Loucy (cell line): ENCODE measurements at regions not wholly inside any gene's neighbourhood (a gene's known extent, or its start where the extent isn't known, plus 50 kb on each side); places are given as distances from the start of the nearest gene placed in this dataset.

Source experiments
- EZH2phosphoT487 ChIP-seq: fragments of 200-600 bp; IDR thresholded peaks from 2 replicates; pipeline ENCODE4 v1.6.1; 2018; ENCODE audit warnings: antibody characterized with exemption, mild to moderate bottlenecking, moderate library complexity, borderline replicate concordance
- TF ChIP-seq, protein P1 (sequence below): fragments of 200-600 bp; sonication (generic); conservative IDR thresholded peaks from 2 replicates; pipeline ENCODE4 v1.5.1; 2014; ENCODE audit warnings: mild to moderate bottlenecking, antibody characterized with exemption, low read length

DNA sequence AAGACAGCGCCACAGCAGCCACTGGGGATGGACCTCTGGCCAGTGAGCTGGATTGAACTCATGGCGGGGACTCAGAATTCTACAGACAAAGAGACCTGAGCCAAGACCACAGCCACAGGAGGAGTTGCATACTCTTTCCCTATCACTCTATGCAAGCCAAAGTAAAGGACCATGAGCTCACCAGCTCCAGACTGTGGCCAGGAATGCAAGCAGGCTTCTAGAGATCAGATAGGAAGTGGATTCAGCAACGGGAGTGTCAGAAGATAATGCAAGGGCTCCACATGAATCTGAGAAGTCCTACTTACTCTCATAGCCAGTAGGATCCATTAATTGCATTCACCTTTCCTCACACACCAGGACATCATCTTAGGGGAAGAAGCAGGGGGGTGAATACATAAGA, 415.4 kb upstream of the POU3F3 start:
- TF ChIP-seq, protein P1, sequence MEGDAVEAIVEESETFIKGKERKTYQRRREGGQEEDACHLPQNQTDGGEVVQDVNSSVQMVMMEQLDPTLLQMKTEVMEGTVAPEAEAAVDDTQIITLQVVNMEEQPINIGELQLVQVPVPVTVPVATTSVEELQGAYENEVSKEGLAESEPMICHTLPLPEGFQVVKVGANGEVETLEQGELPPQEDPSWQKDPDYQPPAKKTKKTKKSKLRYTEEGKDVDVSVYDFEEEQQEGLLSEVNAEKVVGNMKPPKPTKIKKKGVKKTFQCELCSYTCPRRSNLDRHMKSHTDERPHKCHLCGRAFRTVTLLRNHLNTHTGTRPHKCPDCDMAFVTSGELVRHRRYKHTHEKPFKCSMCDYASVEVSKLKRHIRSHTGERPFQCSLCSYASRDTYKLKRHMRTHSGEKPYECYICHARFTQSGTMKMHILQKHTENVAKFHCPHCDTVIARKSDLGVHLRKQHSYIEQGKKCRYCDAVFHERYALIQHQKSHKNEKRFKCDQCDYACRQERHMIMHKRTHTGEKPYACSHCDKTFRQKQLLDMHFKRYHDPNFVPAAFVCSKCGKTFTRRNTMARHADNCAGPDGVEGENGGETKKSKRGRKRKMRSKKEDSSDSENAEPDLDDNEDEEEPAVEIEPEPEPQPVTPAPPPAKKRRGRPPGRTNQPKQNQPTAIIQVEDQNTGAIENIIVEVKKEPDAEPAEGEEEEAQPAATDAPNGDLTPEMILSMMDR, result no peak
- no peak for TF ChIP-seq EZH2phosphoT487
